ENCODE measurements at regions not wholly inside any gene's neighbourhood (a gene's known extent, or its start where the extent isn't known, plus 50 kb on each side); places are given as distances from the start of the nearest gene placed in this dataset.
"Not testable (repeated sequence)": the region's sequence is repeated elsewhere in the genome, so short reads cannot be mapped to it uniquely, and the experiment has no call there.

DNA sequence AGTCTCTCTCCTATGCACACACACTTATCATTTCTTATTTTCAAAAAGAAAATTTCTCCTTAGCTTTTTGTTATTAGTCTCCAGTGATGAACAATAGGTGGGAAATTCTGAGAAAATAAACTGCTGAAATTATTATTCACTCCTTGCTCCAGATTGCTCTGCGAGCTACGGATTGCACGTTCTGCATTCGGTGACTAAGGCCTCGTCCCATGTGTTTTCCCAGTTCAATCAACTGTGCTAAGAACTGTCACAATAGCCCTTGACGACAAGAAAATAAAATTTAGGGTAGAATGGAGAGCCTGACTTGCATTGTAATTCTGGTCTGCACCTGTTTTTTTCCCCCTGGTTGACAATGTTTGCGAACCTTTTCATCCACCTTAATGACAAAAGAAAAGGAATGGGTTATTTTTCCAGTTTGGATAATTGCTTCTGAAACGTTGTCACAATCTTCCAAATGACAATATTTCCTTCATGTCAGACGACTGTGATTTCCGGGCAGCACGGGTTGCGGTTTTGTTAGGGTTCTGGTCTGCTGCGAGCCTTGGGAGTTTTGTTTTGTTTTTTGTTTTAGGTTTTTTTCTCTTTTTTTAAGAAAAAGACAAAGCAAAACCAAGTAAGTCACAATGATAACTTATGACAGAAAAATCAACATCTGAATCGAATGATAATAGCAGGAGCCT is 124.5 kb upstream of the NOCT start:
- no peak for DNase-seq

DNA sequence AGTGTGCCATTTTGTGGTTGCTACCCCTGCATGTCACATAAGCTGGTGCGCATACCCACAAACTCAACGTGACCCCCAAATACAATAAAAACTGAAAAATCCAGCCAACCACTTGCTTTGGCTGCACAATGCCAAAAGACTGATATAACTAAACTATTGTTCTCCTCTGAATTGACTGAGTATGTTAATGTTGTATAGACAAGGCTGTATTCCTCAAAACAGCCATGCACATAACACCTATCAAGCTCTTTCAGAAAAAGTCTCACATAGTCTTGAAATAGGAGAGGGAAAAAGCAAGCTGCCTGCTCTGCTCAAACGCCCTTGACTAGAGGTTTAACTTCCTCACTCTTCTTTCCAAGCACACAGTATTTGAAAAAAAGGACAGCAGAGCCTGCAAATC is 126.4 kb upstream of the NOCT start:
- DNase-seq = no peak

DNA sequence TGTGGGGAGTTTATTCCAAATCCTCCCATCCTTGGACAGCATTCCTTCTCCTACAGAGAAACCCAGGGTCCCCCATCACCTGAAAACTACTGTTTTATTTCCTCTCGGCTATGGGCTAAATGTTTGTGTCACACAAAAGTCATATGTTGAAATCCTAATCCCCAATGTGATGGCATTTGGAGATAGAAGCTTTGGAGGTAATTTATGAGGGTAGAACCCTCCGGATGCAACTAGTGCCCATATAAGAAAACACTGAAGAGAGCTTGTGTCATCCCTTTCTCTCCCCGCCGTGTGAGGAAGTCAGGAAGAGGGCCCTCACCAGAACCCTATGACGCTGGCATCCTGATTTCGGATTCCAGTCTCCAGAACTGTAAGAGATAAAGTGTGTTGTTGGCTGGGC is 127.8 kb upstream of the NOCT start:
- DNase-seq = no peak

DNA sequence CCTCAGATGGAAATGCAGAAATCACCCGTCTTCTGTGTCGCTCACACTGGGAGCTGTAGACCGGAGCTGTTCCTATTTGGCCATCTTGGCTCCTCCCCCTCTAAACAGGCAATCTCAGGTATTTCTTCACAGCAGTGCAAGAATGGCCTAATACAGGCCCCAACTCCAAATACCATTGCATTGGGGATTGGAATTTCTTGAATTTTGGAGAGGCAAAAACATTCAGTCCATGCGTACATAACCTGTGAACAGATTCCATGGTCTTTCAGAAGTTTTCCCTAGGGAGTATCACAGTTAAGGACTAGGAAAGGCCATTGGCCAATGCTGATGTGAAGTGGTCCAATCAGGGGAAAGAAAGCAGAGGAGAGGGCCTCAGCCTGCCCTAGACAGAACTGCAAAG is 128.2 kb upstream of the NOCT start:
- no peak for DNase-seq

DNA sequence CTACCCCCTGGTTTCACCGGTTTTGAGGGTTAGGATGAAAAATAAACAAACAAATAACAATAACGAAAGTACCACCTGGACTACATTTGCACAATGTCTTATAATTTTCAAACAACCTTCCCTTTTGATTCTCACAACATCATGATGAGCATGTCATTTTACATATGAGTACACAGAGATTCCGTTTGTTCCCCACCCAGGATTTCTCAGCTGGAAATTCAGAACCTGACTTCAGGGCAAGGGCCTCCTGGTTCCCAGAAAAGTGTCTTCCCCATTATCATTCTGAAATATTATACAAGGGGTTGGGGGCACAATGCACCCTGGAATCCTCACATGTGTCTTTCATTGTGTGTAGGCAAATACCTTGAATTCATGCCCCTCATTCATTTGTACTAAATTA is 135.8 kb upstream of the NOCT start:
- DNase-seq = no peak

DNA sequence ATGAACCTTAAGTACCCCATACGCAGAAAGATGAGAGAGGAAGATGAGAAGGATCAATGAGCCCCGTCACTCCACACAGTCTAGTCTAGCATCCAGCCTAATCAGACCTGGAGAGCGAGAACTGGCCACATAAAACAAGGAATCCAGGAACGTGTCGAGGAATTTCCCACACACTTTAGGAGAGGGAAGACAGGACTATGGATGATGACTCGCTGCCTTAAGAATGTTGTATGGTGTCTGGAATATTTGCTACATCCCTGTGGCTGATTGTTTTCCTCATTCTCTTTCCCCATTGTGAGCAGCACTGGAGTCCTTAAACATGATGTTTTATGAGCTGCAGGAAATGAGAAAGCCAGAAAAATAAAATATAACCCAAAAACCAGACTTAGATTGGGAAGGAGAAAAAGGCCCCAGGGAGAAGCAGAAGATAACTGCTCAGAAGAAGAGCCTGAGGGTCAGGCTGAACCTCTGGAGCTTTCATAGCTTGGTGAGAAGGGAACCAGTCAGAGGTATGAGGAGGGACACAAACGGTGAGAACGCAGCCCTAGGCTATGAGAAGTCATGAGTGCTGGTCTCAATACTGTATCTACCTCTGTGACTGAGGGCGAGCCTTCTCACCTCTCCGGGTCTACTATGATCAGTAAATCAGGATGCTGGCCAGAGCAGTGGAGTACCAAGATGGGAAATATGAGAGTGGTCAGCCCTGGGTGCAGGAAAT is 139.5 kb upstream of the NOCT start:
- no peak for DNase-seq

DNA sequence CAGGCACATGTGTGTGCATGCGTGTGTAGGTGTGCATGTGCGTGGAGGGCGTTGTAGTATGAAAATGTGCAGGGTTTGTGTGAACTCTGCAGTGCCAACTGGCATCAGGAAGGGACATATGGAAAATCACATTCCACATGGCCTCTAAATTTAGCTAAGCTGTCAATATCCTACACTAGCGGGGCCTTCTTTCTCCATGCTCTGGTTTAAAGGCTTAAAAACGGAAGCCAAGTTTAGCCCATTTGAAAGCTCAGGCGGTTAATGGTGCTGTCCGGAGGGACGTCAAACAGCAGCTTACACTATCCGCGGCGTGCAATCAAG is 144.1 kb upstream of the NOCT start:
- DNase-seq = no peak

DNA sequence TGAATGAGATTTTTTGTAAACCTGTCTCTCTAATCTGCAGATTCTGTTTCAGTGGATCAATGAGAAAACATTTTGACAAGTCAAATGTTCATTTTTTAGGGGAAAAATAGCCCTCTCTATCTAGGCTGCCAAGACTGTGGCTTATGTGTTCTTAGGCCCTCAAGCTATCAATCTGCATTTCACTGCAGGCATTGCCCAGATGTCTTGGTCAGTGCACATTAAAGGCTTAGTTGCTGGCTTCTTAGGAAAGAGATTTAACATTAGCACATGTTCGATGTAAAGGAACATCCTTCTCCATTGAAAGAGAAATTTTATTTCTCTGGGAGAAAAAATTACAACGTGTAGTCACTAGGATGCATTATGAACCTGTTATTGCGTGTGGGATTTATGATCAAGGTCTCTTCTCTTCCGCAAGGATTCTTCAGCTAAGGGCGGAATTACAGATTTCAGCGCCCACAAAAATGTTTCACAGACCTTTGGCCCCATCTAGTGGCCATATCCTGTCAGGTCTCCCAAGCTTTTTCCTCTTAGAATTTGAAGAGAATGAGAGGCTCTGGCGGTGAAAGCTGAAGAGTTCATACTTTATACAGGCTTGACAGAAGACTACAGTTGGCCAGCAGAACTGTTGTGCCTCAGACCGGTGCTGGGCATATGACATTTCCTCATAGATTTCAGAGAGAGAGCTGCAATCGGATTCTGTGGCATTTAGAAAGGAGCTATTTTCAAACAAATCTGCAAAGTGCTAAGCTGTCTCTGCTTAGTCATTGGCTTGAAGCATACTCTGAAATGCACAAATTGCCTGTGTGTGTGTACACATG is 144.6 kb upstream of the NOCT start:
- peak; percentile 4 to 20 (median 9) for DNase-seq

DNA sequence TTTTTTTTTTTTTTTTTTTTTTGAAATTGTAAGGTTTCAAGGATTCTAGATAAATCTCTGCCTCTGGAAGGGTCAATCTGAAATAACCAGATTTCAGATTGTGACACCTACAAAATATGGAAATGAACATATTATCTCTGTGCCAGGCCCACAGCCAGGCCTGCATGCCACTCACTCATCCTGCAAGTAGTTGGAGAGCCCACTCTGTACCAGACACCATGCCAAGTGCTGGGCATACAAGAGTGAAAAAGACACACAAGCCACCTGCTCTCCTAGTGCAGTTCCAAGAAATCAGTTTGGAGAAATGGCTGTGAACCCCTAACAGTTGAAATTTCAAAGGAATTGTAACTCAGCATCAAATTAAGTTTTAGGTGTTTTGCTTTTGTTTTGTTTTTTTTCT is 145.9 kb upstream of the NOCT start:
- DNase-seq = no peak

DNA sequence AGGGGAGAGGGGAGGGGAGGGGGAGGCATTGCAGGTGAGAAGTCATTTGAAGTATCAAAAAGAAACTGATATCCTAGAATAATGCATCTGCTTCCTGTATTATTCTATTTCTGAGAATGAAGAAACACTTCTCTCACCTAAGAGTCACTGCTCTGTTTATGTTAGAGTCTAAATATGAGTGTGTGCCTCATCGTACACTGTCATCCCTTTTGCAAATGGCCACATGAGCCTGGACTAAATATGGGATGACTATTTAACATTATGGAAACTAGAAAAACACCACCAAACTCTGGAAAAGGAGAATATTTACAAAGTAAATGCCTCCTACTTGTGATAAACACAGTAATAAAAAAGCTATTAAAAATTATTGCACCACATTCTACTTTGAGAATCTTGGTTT is 146.4 kb upstream of the NOCT start:
- DNase-seq = no peak

DNA sequence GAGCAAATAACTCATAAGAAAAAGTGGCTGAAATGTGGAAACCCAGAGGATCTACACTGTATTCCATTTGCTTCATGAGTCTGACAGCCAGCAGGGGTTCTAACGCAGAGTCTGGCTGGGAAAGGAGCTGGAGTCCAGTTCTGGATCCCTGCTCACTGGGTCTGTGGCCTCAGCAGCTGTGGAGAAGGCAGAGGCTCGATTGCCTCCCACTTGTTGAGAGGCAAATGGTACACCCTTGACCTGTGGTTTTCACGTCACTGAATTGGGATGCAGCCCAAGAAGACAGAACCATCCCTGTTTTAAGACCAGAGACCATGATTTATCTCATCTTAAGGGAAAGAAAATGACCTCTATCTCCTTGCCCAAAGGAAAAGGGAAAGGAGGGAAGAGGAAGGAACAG is 147.0 kb upstream of the NOCT start:
- no peak for DNase-seq

DNA sequence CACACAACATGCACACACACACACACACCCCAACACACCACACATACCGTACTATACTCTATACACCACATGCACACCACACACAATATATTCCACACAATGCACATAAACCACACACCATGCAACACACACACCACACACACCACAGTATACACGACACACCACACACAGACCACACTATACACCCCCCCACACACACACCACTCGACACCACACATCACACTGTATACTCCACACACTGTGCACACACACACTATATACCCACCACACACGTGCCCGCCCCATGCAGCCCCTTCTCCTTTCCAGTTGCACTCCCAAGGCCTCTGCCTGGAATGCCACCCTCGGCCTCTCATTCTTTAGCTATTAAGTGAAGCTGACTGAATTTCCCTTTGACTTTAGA is 148.2 kb upstream of the NOCT start:
- DNase-seq = no peak

DNA sequence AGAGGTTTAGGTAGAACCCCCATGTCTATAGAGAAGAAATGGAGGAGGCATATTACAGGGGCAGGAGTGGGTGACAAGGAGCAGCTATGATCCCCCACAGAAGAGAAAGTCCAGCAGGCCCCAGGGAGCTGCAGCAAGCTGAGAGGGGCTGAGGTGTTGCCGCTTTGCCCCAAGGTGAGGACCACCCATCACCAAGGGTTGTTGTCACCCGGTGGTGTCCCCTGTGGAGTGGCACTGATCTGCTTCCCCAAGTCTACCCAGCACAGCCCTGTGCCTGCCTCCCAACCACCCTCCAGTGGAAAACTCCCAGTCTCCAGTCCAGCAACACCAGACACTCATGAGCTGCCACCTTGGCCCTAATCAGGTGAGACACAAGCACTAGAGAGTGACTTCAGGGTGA is 149.3 kb upstream of the NOCT start:
- DNase-seq = no peak

DNA sequence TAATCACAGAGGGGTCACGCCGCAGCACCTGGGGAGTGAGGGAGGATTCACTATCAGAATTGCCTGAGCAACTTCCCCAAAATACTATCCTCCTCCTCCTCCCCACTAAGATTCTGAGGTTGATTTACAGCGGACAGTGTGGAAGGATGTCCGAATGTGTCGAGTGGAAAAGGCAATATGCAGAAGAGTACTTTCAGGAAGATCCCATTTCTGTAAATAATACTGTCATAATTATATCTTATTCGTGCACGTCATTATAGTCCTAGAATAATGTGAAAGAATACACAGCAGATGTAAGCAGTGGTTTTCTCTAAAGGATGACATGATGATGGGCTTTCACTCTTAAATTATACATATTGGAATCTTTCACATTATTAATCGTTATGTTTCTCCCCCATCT is 149.8 kb upstream of the NOCT start:
- no peak for DNase-seq

DNA sequence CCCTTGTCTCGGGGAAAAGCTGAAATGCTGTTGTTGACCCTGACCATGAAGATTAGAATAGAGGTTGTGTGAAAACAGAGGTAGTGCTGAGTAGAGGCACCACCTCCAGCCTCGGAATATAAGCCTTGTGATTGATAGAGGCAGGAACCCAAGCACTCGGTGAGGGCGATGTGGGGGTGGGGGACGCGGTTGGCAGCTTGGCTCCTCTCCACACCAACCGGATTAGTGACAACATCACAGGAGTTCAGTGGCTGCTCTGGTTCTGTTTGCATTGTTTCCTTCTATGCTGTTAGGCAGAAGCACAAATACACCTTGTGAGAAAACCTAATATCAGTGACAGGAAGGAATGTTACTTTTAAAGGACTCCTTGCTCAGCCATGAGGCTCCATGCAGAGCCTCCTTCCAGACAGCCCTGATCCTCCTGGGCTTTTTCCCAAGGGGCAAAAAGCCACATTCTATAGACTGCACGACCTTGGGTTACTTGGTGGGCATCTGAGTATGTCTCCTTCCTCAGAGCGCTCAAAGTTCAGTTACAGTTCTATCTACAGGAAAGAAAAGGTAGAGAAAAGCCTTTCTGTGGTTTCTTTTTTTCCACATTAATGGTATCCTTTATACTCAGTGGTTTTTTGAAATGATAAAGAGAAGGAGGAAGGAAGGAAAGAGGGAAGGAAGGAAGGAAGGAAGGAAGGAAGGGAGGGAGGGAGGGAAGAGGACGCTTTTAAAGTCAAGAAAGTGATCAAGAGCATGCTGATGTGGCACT is 150.4 kb upstream of the NOCT start:
- no peak for DNase-seq

DNA sequence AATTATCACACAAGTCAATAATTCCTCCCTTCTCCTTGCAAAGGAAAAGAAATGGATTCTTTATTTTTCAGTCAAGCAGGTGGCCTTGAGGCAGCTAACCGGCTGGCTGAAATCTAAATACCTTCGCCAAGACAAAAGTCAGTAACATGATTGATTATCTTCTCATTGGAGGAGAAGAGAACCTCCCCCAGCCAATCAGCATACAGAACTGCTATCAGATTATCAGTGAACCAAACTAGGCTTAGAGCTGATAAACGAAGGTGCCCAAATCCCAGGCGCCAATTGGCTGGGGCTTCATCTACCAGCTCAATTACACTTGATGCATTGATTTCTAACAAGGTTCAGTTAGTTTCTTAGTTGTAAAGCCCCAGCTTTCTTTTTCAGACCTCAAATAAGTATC is 152.4 kb upstream of the NOCT start:
- no peak for DNase-seq

DNA sequence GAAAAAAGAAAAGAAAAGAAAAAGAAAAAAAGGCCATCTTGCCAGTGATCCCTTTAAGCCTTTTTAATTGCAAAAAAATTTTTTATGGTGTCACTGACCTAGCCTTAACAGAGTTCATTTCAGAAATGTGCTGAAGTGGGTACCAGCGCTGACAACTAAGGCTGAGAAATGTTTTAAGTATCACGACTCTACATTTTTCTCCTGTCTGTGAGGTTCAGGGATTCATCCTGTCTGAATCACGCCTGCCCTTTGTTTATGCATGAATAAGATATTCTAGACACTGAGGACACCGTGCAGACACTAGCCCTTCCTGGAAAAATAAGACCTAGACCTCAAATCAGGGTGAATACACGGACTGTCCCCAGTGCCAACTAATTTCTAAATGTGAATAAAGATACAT is 154.4 kb upstream of the NOCT start:
- DNase-seq = no peak

DNA sequence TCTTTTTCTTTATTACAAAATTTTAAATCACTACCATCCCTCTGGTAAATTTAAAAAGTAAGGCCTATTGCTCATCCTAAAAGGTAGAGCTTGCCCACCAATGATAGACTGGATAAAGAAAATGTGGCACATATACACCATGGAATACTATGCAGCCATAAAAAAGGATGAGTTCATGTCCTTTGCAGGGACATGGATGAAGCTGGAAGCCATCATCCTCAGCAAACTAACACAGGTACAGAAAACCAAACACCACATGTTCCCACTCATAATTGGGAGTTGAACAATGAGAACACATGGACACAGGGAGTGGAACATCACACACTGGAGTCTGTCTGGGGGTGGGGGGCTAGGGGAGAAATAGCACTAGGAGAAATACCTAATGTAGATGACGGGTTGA is 155.2 kb upstream of the NOCT start:
- not testable (repeated sequence) for DNase-seq

DNA sequence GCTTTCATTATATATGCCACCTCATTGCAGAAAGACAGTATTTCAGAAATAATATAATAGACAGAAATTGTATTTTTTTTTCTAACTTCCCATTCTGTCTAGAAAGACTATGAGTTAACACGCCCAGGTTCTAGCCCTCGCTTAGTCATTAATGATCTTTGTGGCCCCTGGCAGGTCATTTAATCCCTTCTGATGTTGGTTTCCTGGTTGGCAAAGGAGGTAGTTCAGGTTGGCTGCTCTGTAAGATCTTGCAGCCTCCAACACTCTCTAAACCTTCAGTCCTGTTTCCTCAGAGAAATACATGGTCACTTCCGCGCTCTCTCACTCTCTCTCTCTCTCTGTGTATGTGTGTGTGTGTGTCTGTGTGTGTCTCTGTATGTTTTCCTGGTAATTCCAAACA is 156.3 kb upstream of the NOCT start:
- DNase-seq = no peak

DNA sequence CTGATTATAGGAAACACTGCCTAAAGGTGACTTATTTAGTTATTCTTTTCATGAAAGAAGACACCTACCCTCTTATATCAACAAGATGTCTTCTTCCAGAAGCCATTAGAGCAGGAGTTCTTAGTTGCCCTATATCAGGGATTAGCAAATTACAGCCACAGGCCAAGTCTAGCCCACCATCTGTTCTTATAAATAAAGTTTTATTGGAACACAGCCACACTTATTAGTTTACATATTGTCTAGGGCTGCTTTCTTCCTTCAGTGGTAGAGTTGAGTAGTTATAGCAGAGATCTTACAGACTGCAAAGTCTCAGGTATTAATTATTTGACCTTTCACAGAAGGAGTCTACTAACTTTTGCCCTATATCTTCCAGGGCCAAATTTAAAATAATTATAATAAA is 157.2 kb upstream of the NOCT start:
- DNase-seq = no peak

DNA sequence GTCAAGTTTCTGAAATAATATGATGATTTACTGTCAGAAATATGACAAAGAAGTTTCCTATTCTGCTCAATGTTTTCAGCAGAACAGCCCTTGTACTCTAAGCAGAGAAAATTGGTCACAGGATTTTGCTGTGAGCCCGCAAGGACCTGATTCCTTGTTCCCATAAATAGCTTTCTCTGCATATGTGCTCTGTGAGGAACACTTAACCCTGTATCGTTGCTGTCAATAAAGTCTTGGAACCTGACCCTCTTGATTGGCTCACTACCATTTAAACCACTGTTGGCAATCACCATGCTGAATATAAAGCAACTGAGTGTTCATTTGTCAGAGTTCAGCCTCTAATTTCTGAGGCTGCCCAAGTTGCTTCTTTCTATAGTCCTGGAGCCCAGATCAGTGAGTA is 158.2 kb upstream of the NOCT start:
- DNase-seq = no peak

DNA sequence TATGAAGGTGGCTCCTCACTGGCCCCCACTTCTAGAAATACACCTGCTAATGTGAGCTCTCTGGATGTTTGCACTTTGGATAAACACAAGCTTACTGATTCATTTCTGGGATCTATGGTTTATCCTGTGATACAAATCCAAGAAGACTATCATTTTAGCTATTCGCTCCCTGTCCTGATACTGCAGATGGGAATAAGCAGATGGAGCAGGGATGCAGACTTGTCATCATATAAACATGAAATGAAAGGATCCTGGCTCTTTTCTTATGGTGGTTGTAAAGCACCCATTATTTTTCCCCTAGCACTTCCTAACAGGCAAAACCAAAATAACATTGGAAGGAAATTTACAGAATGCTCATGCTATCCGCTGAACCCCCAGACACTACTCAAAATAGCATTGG is 162.9 kb upstream of the NOCT start:
- no peak for DNase-seq

Data from activated CD4-positive, CD25-positive, alpha-beta regulatory T cell (primary cell).